ENCODE measurements at regions not wholly inside any gene's neighbourhood (a gene's known extent, or its start where the extent isn't known, plus 50 kb on each side); places are given as distances from the start of the nearest gene placed in this dataset.

DNA sequence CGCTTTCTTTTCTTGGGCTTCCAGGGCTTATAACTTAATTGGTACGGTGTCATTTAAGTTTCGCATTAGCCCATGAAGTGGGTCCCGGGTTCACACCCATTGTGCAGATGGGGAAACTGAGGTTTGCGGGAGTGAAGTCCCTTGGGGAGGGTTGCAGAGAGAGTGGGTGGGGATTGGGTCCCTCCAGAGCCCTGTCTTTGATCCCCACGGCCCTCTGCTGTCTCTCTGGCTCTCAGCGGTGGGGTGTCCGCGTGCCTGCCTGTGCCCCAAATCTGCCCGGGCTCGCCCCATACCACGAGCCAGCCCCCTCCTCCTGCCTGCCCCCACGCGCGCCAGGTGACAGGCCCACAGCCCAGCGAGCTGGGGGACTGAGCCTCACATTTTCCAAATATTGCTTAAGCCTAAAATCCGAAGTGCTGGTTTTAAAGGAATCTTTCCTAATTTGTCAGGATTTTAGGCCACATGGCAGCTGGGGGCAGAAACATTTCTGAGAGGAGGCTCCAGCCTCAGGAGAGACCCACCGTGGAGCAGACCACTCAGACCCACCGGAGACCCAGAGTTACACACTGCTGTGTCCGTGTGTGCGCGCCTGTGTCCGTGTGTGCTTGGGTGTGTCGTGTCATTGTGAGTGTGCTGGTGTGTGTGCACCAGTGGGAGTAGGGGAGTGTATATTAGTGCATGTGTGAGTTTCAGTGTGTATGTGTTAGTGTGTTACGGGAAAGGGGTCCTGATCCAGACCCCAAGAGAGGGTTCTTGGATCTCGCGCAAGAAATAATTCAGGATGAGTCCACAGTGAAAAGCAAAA is 159.5 kb upstream of the IER5L start:
- no peak for DNase-seq
- no peaks in the 10 kb centered on the region for H3K9me3 Mint-ChIP-seq
- H3K27ac Mint-ChIP-seq = no peak overlapping the region
- CTCF ChIA-PET = no interaction called here
- no peak overlapping the region for H3K4me3 Mint-ChIP-seq
- H3K4me1 Mint-ChIP-seq = peaks cover 5% of the 10 kb centered on the region
- H3K27me3 Mint-ChIP-seq = peaks cover 27% of the 10 kb centered on the region
- POLR2A ChIA-PET = no interaction called here
- H3K36me3 Mint-ChIP-seq (ENCODE audit: low read depth) = no peaks in the 10 kb centered on the region

DNA sequence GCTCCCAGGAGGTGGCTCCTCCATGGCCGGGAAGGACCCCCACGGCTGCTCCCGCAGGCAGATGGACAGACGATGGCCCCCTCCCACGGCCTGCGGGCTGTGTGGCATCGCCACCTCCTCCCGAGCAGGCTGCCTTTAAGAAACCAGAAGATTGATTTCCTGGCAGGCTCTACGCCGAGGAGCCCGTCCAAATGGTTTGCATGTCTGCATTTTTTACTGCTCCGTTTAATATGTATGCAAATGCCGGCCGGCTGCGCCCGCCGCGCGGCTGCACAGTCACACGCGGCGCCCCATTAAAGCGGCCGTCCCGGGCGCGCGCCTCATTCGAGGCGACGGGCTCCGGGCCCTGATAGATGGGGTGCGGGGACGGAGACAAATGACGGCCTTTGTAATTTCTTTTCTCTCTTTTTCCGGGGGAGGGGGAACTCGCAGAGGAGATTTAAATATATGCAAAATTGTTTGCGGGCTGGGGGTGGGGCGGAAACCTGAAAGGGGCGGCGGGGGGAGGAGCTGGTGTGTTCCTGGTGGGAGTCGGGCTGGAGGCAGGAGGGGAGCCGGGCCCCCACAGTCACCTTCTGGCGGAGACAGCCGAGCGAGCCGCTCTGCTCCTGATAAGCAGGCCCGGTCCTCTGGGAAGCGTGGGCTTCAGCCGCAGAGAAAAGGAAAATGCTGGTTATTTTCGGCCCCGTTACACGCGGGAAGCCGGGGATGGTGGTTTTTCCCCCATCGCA is 158.7 kb upstream of the IER5L start:
- ChIA-PET POLR2A (no interaction called here), CTCF (no interaction called here)
- Mint-ChIP-seq H3K9me3 (no peaks in the 10 kb centered on the region), H3K4me3 (peak overlapping the region; percentile 57), H3K36me3 (ENCODE audit: low read depth) (no peaks in the 10 kb centered on the region), H3K4me1 (peaks cover 5% of the 10 kb centered on the region), H3K27ac (no peak overlapping the region), H3K27me3 (peaks cover 27% of the 10 kb centered on the region)
- peak; percentile 30 for DNase-seq

GRCh38 chr9:129336130-129336528 is 158.1 kb upstream of the IER5L start:
- Mint-ChIP-seq H3K9me3 (peaks cover 4% of the 10 kb centered on the region), H3K27me3 (peaks cover 27% of the 10 kb centered on the region), H3K4me1 (peaks cover 5% of the 10 kb centered on the region), H3K27ac (no peak overlapping the region), H3K36me3 (ENCODE audit: low read depth) (no peaks in the 10 kb centered on the region), H3K4me3 (no peak overlapping the region)
- ChIA-PET POLR2A (no interaction called here), CTCF (interaction anchor here (0.6 kb wide), 1 partner anchor 916 kb away, joined by 3 read pairs; no protein-coding TSS in a partner anchor)
- no peak for DNase-seq

DNA sequence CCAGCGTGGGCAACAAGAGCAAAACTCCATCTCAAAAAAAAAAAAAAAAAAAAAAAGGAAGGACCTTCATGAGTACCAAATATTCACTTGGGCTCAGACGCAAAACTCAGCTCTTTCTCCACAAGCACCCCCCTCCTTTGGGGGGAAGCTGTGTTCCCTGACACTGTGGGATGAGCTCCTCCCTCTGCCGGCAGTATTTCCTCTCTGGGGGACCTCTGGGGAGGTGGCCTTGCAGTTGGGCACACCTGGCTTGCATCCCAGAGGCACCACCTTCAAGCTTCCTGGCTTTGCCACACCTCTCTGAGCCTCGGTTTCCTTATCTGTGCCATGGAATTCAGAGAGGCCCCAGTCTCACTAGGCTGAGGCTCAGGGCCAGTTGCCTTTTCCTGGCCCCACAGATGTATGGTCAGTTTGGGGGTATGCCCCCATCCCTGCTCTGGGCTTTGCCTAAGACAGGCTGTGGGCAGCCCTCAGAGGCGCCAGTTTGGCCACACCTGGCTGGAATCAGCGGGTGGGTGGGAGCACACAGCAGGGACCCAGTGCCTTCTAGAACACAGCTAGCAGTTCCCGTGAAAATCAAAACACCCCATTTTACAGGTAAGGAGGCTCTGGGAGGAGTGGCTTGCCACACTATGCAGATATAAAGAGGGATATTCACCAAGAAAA is 157.5 kb upstream of the IER5L start:
- Mint-ChIP-seq H3K9me3 (peaks cover 10% of the 10 kb centered on the region), H3K27ac (no peak overlapping the region), H3K36me3 (ENCODE audit: low read depth) (no peaks in the 10 kb centered on the region), H3K4me3 (no peak overlapping the region), H3K4me1 (peaks cover 5% of the 10 kb centered on the region), H3K27me3 (peaks cover 27% of the 10 kb centered on the region)
- CTCF ChIA-PET = interaction anchor here (0.6 to 0.7 kb wide), 2 partner anchors 270 to 916 kb away, joined by 3 to 4 read pairs; no protein-coding TSS in a partner anchor
- POLR2A ChIA-PET = no interaction called here
- no peak for DNase-seq

GRCh38 chr9:129334105-129334935 is 156.3 kb upstream of the IER5L start:
- no peak for DNase-seq
- Mint-ChIP-seq H3K27ac (no peak overlapping the region), H3K4me3 (no peak overlapping the region), H3K9me3 (peaks cover 12% of the 10 kb centered on the region), H3K36me3 (ENCODE audit: low read depth) (no peaks in the 10 kb centered on the region), H3K4me1 (peaks cover 5% of the 10 kb centered on the region), H3K27me3 (peaks cover 27% of the 10 kb centered on the region)
- POLR2A ChIA-PET = no interaction called here
- CTCF ChIA-PET = interaction anchor here (1.0 kb wide), 1 partner anchor 161 kb away, joined by 3 read pairs; no protein-coding TSS in a partner anchor

- ChIA-PET CTCF (no interaction called here), POLR2A (no interaction called here)
- DNase-seq = no peak
- no peak overlapping the region for H3K27ac Mint-ChIP-seq
- H3K9me3 Mint-ChIP-seq = peaks cover 12% of the 10 kb centered on the region
- H3K4me3 Mint-ChIP-seq = no peak overlapping the region
- H3K36me3 Mint-ChIP-seq (ENCODE audit: low read depth) = no peaks in the 10 kb centered on the region
- peaks cover 6% of the 10 kb centered on the region for H3K4me1 Mint-ChIP-seq
- peaks cover 27% of the 10 kb centered on the region for H3K27me3 Mint-ChIP-seq
Observed at GRCh38 chr9:129333617-129334104, 155.6 kb upstream of the IER5L start.

DNA sequence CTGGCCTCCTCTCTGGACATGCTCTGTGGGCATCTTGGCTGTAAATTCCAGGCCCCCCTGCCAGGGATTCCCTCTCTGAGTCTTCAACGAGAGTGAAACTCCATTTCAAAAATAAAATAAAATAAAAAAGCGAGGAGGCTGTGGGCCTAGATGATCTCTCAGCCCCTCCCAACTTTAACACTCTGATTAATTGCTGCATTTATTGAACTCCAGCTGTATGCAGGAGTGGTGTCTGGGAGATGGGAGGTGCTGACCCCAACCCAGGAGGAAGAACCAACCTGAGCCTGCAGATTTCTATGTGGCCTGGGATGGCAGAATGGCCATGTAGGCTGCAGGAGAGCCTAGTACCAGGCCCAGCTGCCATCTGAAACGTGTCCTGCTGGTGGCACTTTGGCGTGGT is 154.5 kb upstream of the IER5L start:
- DNase-seq = no peak
- H3K9me3 Mint-ChIP-seq = peaks cover 12% of the 10 kb centered on the region
- H3K27me3 Mint-ChIP-seq = peaks cover 23% of the 10 kb centered on the region
- POLR2A ChIA-PET = no interaction called here
- no peak overlapping the region for H3K4me3 Mint-ChIP-seq
- no peaks in the 10 kb centered on the region for H3K36me3 Mint-ChIP-seq (ENCODE audit: low read depth)
- H3K4me1 Mint-ChIP-seq = peaks cover 11% of the 10 kb centered on the region
- CTCF ChIA-PET = no interaction called here
- H3K27ac Mint-ChIP-seq = no peak overlapping the region

GRCh38 chr9:129331772-129332500 is 153.9 kb upstream of the IER5L start:
- DNase-seq = no peak
- Mint-ChIP-seq H3K27me3 (peaks cover 21% of the 10 kb centered on the region), H3K9me3 (peaks cover 12% of the 10 kb centered on the region), H3K27ac (no peak overlapping the region), H3K4me1 (peaks cover 11% of the 10 kb centered on the region), H3K36me3 (ENCODE audit: low read depth) (no peaks in the 10 kb centered on the region), H3K4me3 (no peak overlapping the region)
- ChIA-PET POLR2A (no interaction called here), CTCF (no interaction called here)

GRCh38 chr9:129331493-129331765 is 153.4 kb upstream of the IER5L start:
- Mint-ChIP-seq H3K36me3 (ENCODE audit: low read depth) (no peaks in the 10 kb centered on the region), H3K9me3 (peaks cover 12% of the 10 kb centered on the region), H3K27ac (no peak overlapping the region), H3K4me3 (no peak overlapping the region), H3K4me1 (peaks cover 8% of the 10 kb centered on the region), H3K27me3 (peaks cover 16% of the 10 kb centered on the region)
- DNase-seq = no peak
- ChIA-PET POLR2A (no interaction called here), CTCF (no interaction called here)

DNA sequence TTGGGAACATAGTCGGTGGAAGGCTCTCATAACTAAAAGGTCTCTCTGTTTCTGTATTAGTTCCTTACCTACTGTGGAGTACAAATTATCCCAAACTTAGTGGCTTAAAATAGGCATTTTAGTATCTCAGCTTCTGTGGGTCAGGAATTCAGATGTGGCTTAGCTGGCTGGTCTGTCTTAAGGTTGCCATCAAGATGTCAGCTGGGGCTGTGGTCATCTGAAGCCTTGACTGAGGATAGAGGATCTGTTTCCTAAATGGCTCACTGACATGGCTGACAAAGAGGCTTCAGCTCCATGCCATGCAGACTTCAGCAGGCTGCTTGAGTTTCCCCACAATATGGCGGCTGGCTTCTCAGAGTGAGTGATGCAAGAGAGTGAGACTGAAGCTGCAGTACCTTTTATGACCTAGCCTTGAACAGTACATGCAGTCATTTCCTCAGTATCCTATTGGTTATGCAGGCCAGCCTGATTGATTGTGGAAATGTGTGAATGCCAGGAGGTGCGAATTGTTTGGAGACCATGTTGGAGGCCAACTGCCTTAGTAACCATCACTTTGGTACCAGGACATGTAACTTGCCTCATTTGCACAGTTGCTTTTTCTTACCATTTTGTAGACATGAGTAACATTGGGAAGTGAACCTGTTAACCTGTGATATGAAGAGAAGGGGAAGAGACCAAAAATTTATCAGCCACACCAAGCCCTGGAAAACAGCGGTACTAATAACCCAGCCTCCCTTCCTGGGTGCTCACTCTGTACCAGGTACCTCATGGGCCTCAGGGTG is 152.8 kb upstream of the IER5L start:
- H3K4me3 Mint-ChIP-seq = no peak overlapping the region
- ChIA-PET CTCF (no interaction called here), POLR2A (no interaction called here)
- DNase-seq = no peak
- peaks cover 11% of the 10 kb centered on the region for H3K27me3 Mint-ChIP-seq
- H3K9me3 Mint-ChIP-seq = peaks cover 12% of the 10 kb centered on the region
- H3K36me3 Mint-ChIP-seq (ENCODE audit: low read depth) = no peaks in the 10 kb centered on the region
- H3K4me1 Mint-ChIP-seq = peaks cover 8% of the 10 kb centered on the region
- H3K27ac Mint-ChIP-seq = no peak overlapping the region

- POLR2A ChIA-PET = no interaction called here
- Mint-ChIP-seq H3K9me3 (peaks cover 12% of the 10 kb centered on the region), H3K36me3 (ENCODE audit: low read depth) (no peaks in the 10 kb centered on the region), H3K27me3 (peaks cover 2% of the 10 kb centered on the region), H3K27ac (no peak overlapping the region), H3K4me3 (no peak overlapping the region), H3K4me1 (peaks cover 6% of the 10 kb centered on the region)
- no peak for DNase-seq
- CTCF ChIA-PET = no interaction called here
Observed at GRCh38 chr9:129328355-129329042, 150.4 kb upstream of the IER5L start.

Measured in activated CD4-positive, alpha-beta memory T cell treated with anti-CD3 and anti-CD28 coated beads, Interleukin-2, amount 10 ng/mL, durations not matched to agents 7 days and 5 days (primary cell).